ENCODE measurements at regions not wholly inside any gene's neighbourhood (a gene's known extent, or its start where the extent isn't known, plus 50 kb on each side); places are given as distances from the start of the nearest gene placed in this dataset.

GRCh38 chr1:163585796-163586195, 264.0 kb downstream of the NUF2 start:
- TF ChIP-seq POLR2A (IDR thresholded peaks at IDR 0.05; ENCODE audit: low read depth, low read length) (no peak), POLR2AphosphoS5 (IDR thresholded peaks at IDR 0.05; ENCODE audit: low read depth, low read length) (no peak)
